SK-N-SH (cell line): ENCODE measurements at regions not wholly inside any gene's neighbourhood (a gene's known extent, or its start where the extent isn't known, plus 50 kb on each side); places are given as distances from the start of the nearest gene placed in this dataset.

Experiments used
- CTCF ChIA-PET: fragments of 300-600, 350-600 bp; formaldehyde crosslinking; extraction: SDS; loops from one replicate; lab custom pipeline; 2021; lab: Yijun Ruan, JAX
- POLR2A ChIA-PET: fragments of 350-600 bp; sonication (Branson Sonifier 250); formaldehyde crosslinking; extraction: SDS; loops from one replicate; lab custom pipeline; 2020; ENCODE audit warnings: antibody characterized with exemption, inconsistent platforms; lab: Yijun Ruan, JAX
- DNase-seq: peaks from one replicate; pipeline ENCODE4 v3.0.0; 2012
- H2AFZ ChIP-seq: fragments of 200-600 bp; sonication (generic); 2 replicates; pipeline ENCODE4 v1.8.1; 2016; ENCODE audit warnings: antibody characterized with exemption, mild to moderate bottlenecking, low read depth
- H3F3A ChIP-seq: fragments of 200-600 bp; sonication (generic); replicated peaks from 2 replicates; pipeline ENCODE3; 2016; ENCODE audit warnings: antibody characterized with exemption, mild to moderate bottlenecking; ENCODE audit not compliant: insufficient read depth
- H3K27ac ChIP-seq, 2 experiments: fragments of 200-500 bp in 1 of 2; fragments of 200-600 bp in 1 of 2; sonication (Bioruptor generic) in 1 of 2; sonication (generic), shearing (Covaris generic) in 1 of 2; 2 replicates each; pipeline versions ENCODE4 v1.5.1 to v1.6.1; 2014 to 2016; ENCODE audit warnings: low read depth in 2 of 2, inconsistent platforms in 1 of 2, low read length in 1 of 2, mild to moderate bottlenecking in 1 of 2, mixed read lengths in 1 of 2
- H3K27me3 ChIP-seq: fragments of 200-600 bp; sonication (generic), shearing (Covaris generic); 2 replicates; pipeline ENCODE4 v1.6.1; 2016; ENCODE audit warnings: mixed run types; ENCODE audit not compliant: insufficient read depth
- H3K36me3 ChIP-seq, 2 experiments: fragments of 200-500 bp in 1 of 2; fragments of 200-600 bp in 1 of 2; sonication (Bioruptor generic) in 1 of 2; sonication (generic) in 1 of 2; replicated peaks in 1 of 2; 2 replicates each; pipeline versions ENCODE3 to v1.5.1; 2014 to 2016; ENCODE audit warnings: low read length in 1 of 2, mild to moderate bottlenecking in 1 of 2; ENCODE audit not compliant: insufficient read depth in 2 of 2, control insufficient read depth in 1 of 2
- H3K4me1 ChIP-seq, 2 experiments: fragments of 200-500 bp in 1 of 2; fragments of 200-600 bp in 1 of 2; sonication (Bioruptor generic) in 1 of 2; sonication (generic), shearing (Covaris generic) in 1 of 2; 2 replicates each; pipeline versions ENCODE4 v1.5.1 to v1.6.1; 2014 to 2016; ENCODE audit warnings: low read depth in 1 of 2, low read length in 1 of 2, mixed run types in 1 of 2; ENCODE audit not compliant: insufficient read depth in 2 of 2, control insufficient read depth in 1 of 2
- H3K4me2 ChIP-seq: fragments of 200-600 bp; sonication (generic), shearing (Covaris generic); 2 replicates; pipeline ENCODE4 v1.6.1; 2017; ENCODE audit warnings: mixed run types
- H3K4me3 ChIP-seq, 2 experiments: fragments of 200-500 bp in 1 of 2; fragments of 200-600 bp in 1 of 2; sonication (Bioruptor generic) in 1 of 2; sonication (generic), shearing (Covaris generic) in 1 of 2; 2 replicates each; pipeline versions ENCODE4 v1.5.1 to v1.8.1; 2014 to 2016; ENCODE audit warnings: low read depth in 2 of 2, inconsistent platforms in 1 of 2, low read length in 1 of 2, mild to moderate bottlenecking in 1 of 2, mixed read lengths in 1 of 2, moderate library complexity in 1 of 2
- H3K79me2 ChIP-seq: fragments of 200-600 bp; sonication (generic); 2 replicates; pipeline ENCODE4 v1.8.1; 2017; ENCODE audit warnings: mild to moderate bottlenecking; ENCODE audit not compliant: insufficient read depth
- H3K9ac ChIP-seq: fragments of 200-600 bp; sonication (generic); 2 replicates; pipeline ENCODE4 v1.6.1; 2017; ENCODE audit warnings: mixed run types
- H3K9me2 ChIP-seq: fragments of 200-600 bp; sonication (generic); 2 replicates; pipeline ENCODE4 v1.6.1; 2017; ENCODE audit warnings: mixed run types
- H3K9me3 ChIP-seq: fragments of 200-600 bp; sonication (generic); 2 replicates; pipeline ENCODE4 v1.6.1; 2017; ENCODE audit warnings: mixed run types, mild to moderate bottlenecking, moderate library complexity
- H4K20me1 ChIP-seq: fragments of 200-600 bp; sonication (generic); 2 replicates; pipeline ENCODE4 v1.6.1; 2017; ENCODE audit warnings: mild to moderate bottlenecking, mixed run types; ENCODE audit not compliant: insufficient read depth
- CHD2 ChIP-seq: fragments of 150-350 bp; IDR thresholded peaks from 2 replicates; pipeline ENCODE4 v1.6.1; 2018; ENCODE audit warnings: low read length; ENCODE audit not compliant: partially characterized antibody
- CTCF ChIP-seq: fragments of 200-600 bp; sonication (generic); IDR thresholded peaks from 2 replicates; pipeline ENCODE4 v1.6.1; 2017; ENCODE audit warnings: antibody characterized with exemption, mild to moderate bottlenecking, moderate library complexity
- EZH2phosphoT487 ChIP-seq: fragments of 200-600 bp; sonication (generic); IDR thresholded peaks from 2 replicates; pipeline ENCODE4 v1.6.1; 2017; ENCODE audit warnings: low read depth, mixed run types, mild to moderate bottlenecking, antibody characterized with exemption, moderate library complexity, borderline replicate concordance
- FOSL2 ChIP-seq: IDR thresholded peaks from 2 replicates; pipeline ENCODE4 v1.4.0; 2012; ENCODE audit warnings: low read depth, mild to moderate bottlenecking, moderate library complexity, borderline replicate concordance
- FOXJ3 ChIP-seq: sonication (generic); formaldehyde crosslinking; IDR thresholded peaks from 2 replicates; pipeline ENCODE4 v1.5.1; 2020; ENCODE audit warnings: mild to moderate bottlenecking, missing genetic modification reagents
- MAX ChIP-seq: IDR thresholded peaks from 2 replicates; pipeline ENCODE4 v1.4.0; 2012; ENCODE audit warnings: low read depth
- NFIC ChIP-seq: IDR thresholded peaks from 2 replicates; pipeline ENCODE4 v1.4.0; 2012; ENCODE audit warnings: borderline replicate concordance
- NRF1 ChIP-seq: IDR thresholded peaks from 2 replicates; pipeline ENCODE4 v1.6.1; 2012; ENCODE audit warnings: low read depth, mild to moderate bottlenecking, low read length
- PBX3 ChIP-seq: IDR thresholded peaks from 2 replicates; pipeline ENCODE4; 2012
- POLR2AphosphoS5 ChIP-seq: IDR thresholded peaks from 2 replicates; pipeline ENCODE4 v1.6.1; 2012; ENCODE audit warnings: low read depth, low read length
- RAD21 ChIP-seq: IDR thresholded peaks from 2 replicates; pipeline ENCODE4 v1.6.1; 2012; ENCODE audit warnings: mild to moderate bottlenecking, low read length
- REST ChIP-seq: IDR thresholded peaks from 2 replicates; pipeline ENCODE4 v1.6.1; 2012; ENCODE audit warnings: mild to moderate bottlenecking, low read depth, low read length, moderate library complexity
- SIN3A ChIP-seq: IDR thresholded peaks from 2 replicates; pipeline ENCODE4 v1.6.1; 2012; ENCODE audit warnings: low read depth, mild to moderate bottlenecking, low read length, moderate library complexity, borderline replicate concordance
- TAF1 ChIP-seq: IDR thresholded peaks from 2 replicates; pipeline ENCODE4 v1.6.1; 2012; ENCODE audit warnings: low read depth, mild to moderate bottlenecking, low read length, moderate library complexity, borderline replicate concordance
- TEAD4 ChIP-seq: IDR thresholded peaks from 2 replicates; pipeline ENCODE4 v1.4.0; 2012; ENCODE audit warnings: mild to moderate bottlenecking, borderline replicate concordance; ENCODE audit not compliant: insufficient read depth
- USF2 ChIP-seq: fragments of 150-350 bp; IDR thresholded peaks from 2 replicates; pipeline ENCODE4 v1.6.1; 2017; ENCODE audit warnings: antibody characterized with exemption, low read length, low read depth, borderline replicate concordance
- ZBTB33 ChIP-seq: IDR thresholded peaks from 2 replicates; pipeline ENCODE4 v1.4.0; 2012; ENCODE audit warnings: low read depth, borderline replicate concordance
- WGBS: methylation state at CpG from one replicate; pipeline ENCODE4 v1.1.6; 2017; ENCODE audit warnings: low lambda C conversion rate; 5-methylcytosine and 5-hydroxymethylcytosine counted together

- DNase-seq, result no peak
- Histone ChIP-seq H3K27ac (no peak overlapping the region), H3K9me3 (no peaks in the 10 kb centered on the region), H3K9me2 (no peaks in the 10 kb centered on the region), H3K9ac (no peak overlapping the region), H3K4me1 (no peaks in the 10 kb centered on the region), H3K4me3 (no peak overlapping the region), H2AFZ (no peak overlapping the region), H3K27me3 (no peaks in the 10 kb centered on the region), H3F3A (no peaks in the 10 kb centered on the region), H3K4me2 (no peak overlapping the region), H3K36me3 (no peaks in the 10 kb centered on the region), H3K79me2 (no peaks in the 10 kb centered on the region), H4K20me1 (no peaks in the 10 kb centered on the region)
- ChIA-PET CTCF (interaction anchor here (0.9 kb wide), 1 partner anchor 140 kb away, joined by 3 read pairs; no protein-coding TSS in a partner anchor), POLR2A (no interaction called here)
- TF ChIP-seq NRF1 (no peak), EZH2phosphoT487 (no peak)
- WGBS, result 68% methylated on average over 5 of the region's 6 CpGs
These were observed 403.6 kb upstream of the MAF start for GRCh38 chr16:80004113-80004512.

- no peak overlapping the region for H3K4me3 ChIP-seq
- no peak overlapping the region for H3K9ac ChIP-seq
- DNase-seq, result no peak
- CTCF ChIA-PET, result no interaction called here
- no peaks in the 10 kb centered on the region for H3K4me1 ChIP-seq
- H3K79me2 ChIP-seq, result no peaks in the 10 kb centered on the region
- H3K9me2 ChIP-seq, result no peaks in the 10 kb centered on the region
- no peaks in the 10 kb centered on the region for H3F3A ChIP-seq
- no peak overlapping the region for H3K27ac ChIP-seq
- no peak overlapping the region for H3K4me2 ChIP-seq
- H3K9me3 ChIP-seq, result no peaks in the 10 kb centered on the region
- H3K36me3 ChIP-seq, result no peaks in the 10 kb centered on the region
- POLR2A ChIA-PET, result no interaction called here
- H2AFZ ChIP-seq, result no peak overlapping the region
- TF ChIP-seq POLR2AphosphoS5 (no peak), TEAD4 (no peak), REST (no peak), ZBTB33 (no peak), MAX (no peak), NFIC (no peak), CTCF (no peak), CHD2 (no peak), PBX3 (no peak), USF2 (no peak), RAD21 (no peak), TAF1 (no peak), NRF1 (no peak), FOXJ3 (CRISPR knock-in tag) (no peak), SIN3A (no peak), FOSL2 (no peak)
- WGBS, result 50% methylated on average over 2 of the region's 2 CpGs
- no peaks in the 10 kb centered on the region for H3K27me3 ChIP-seq
- H4K20me1 ChIP-seq, result no peaks in the 10 kb centered on the region
These were observed 401.7 kb upstream of the MAF start for GRCh38 chr16:80002261-80002660.
